Stimulated activated CD8-positive, alpha-beta memory T cell treated with anti-CD3 and anti-CD28 coated beads, Interleukin-4, amount 100 ng/mL, for 24 hours (primary cell): ENCODE measurements at regions not wholly inside any gene's neighbourhood (a gene's known extent, or its start where the extent isn't known, plus 50 kb on each side); places are given as distances from the start of the nearest gene placed in this dataset.

ENCODE experiments used
- DNase-seq: peaks from one replicate; pipeline ENCODE4 v3.0.0-alpha.2; 2020; ENCODE audit warnings: low read depth

- no peak for DNase-seq
Observed at GRCh38 chr18:61727241-61728193, 165.3 kb downstream of the RNF152 start.

GRCh38 chr18:61724532-61724931 lies 168.3 kb downstream of the RNF152 start:
- DNase-seq, result no peak

- no peak for DNase-seq
Observed at GRCh38 chr18:61722247-61722646, 170.6 kb downstream of the RNF152 start.

- DNase-seq, result no peak
Observed at GRCh38 chr18:61720496-61720895, 172.3 kb downstream of the RNF152 start.

- no peak for DNase-seq
Observed at GRCh38 chr18:61719671-61720070, 173.1 kb downstream of the RNF152 start.

- DNase-seq, result no peak
Observed at GRCh38 chr18:61718944-61719343, 173.9 kb downstream of the RNF152 start.

- no peak for DNase-seq
Observed at GRCh38 chr18:61714421-61714820, 178.4 kb downstream of the RNF152 start.

- DNase-seq, result no peak
Observed at GRCh38 chr18:61713502-61713901, 179.3 kb downstream of the RNF152 start.

- DNase-seq, result no peak
Observed at GRCh38 chr18:61710082-61710620, 182.7 kb downstream of the RNF152 start.

GRCh38 chr18:61706276-61706915 lies 186.4 kb downstream of the RNF152 start:
- DNase-seq, result no peak

GRCh38 chr18:61703508-61703907 lies 189.3 kb downstream of the RNF152 start:
- DNase-seq, result no peak

GRCh38 chr18:61702007-61702406 lies 190.8 kb downstream of the RNF152 start:
- DNase-seq, result no peak

GRCh38 chr18:61699397-61700110 lies 193.3 kb downstream of the RNF152 start:
- DNase-seq, result no peak

- no peak for DNase-seq
Observed at GRCh38 chr18:61697306-61697909, 195.4 kb downstream of the RNF152 start.

- DNase-seq, result no peak
Observed at GRCh38 chr18:61694236-61694635, 198.6 kb downstream of the RNF152 start.

- no peak for DNase-seq
Observed at GRCh38 chr18:61690418-61691138, 202.2 kb downstream of the RNF152 start.

GRCh38 chr18:61687317-61687716 lies 205.5 kb downstream of the RNF152 start:
- DNase-seq, result no peak

- DNase-seq, result no peak
Observed at GRCh38 chr18:61683856-61684255, 209.0 kb downstream of the RNF152 start.

GRCh38 chr18:61681065-61681464 lies 211.7 kb downstream of the RNF152 start:
- DNase-seq, result no peak

GRCh38 chr18:61679836-61680235 lies 213.0 kb downstream of the RNF152 start:
- no peak for DNase-seq

GRCh38 chr18:61677435-61677970 lies 215.3 kb downstream of the RNF152 start:
- DNase-seq, result no peak
